IMR-90 (cell line): ENCODE measurements at regions not wholly inside any gene's neighbourhood (a gene's known extent, or its start where the extent isn't known, plus 50 kb on each side); places are given as distances from the start of the nearest gene placed in this dataset.

Experiments
- ATAC-seq: fragments of 200-7000 bp; cut with Tn5 transposase; 2 replicates; pipeline ENCODE4 v1.9.1; 2020; ENCODE audit warnings: low read depth, mild to moderate bottlenecking, moderate library complexity
- BruUV-seq: library from RNA; stranded (reverse); fragments of 400-500 nt; replicated peaks from 2 replicates; lab custom pipeline; 2021; lab: Mats Ljungman, UMichigan
- CTCF ChIA-PET: fragments of 300-600 bp; formaldehyde crosslinking; extraction: SDS; loops from one replicate; lab custom pipeline; 2021; ENCODE audit warnings: antibody characterized with exemption; lab: Yijun Ruan, JAX
- POLR2A ChIA-PET: fragments of 300-600 bp; sonication (Branson Sonifier 250); formaldehyde crosslinking; loops from one replicate; lab custom pipeline; 2022; ENCODE audit warnings: antibody characterized with exemption; ENCODE audit not compliant: unreplicated experiment; lab: Charles Lee
- DNase-seq: peaks from one replicate; pipeline ENCODE4 v3.0.0; 2013
- H2AFZ ChIP-seq: replicated peaks from 2 replicates; pipeline ENCODE3; 2013; ENCODE audit warnings: low read length, mild to moderate bottlenecking; ENCODE audit not compliant: poor library complexity
- H2AK5ac ChIP-seq: 2 replicates; pipeline ENCODE4 v1.6.1; 2013; ENCODE audit warnings: low read depth, low read length, inconsistent platforms
- H2AK9ac ChIP-seq: replicated peaks from 2 replicates; pipeline ENCODE3; 2013; ENCODE audit warnings: mild to moderate bottlenecking, low read depth, low read length, moderate library complexity; ENCODE audit not compliant: poor library complexity
- H2BK120ac ChIP-seq: 2 replicates; pipeline ENCODE4 v1.6.1; 2013; ENCODE audit warnings: low read depth, low read length, inconsistent platforms
- H2BK15ac ChIP-seq: 3 replicates; pipeline ENCODE4 v1.6.1; 2013; ENCODE audit warnings: low read depth, low read length, inconsistent platforms
- H2BK20ac ChIP-seq: 2 replicates; pipeline ENCODE4 v1.6.1; 2013; ENCODE audit warnings: low read depth, mild to moderate bottlenecking, inconsistent platforms, low read length, moderate library complexity
- H2BK5ac ChIP-seq: 2 replicates; pipeline ENCODE4 v1.6.1; 2013; ENCODE audit warnings: mild to moderate bottlenecking, low read depth, low read length, inconsistent platforms; ENCODE audit not compliant: poor library complexity, severe bottlenecking
- H3K14ac ChIP-seq: replicated peaks from 2 replicates; pipeline ENCODE4 v1.6.1; 2013; ENCODE audit warnings: low read depth, low read length, inconsistent platforms
- H3K18ac ChIP-seq: 2 replicates; pipeline ENCODE4 v1.6.1; 2013; ENCODE audit warnings: low read depth, low read length, control low read depth
- H3K23ac ChIP-seq: 2 replicates; pipeline ENCODE4 v1.6.1; 2013; ENCODE audit warnings: low read depth, low read length, inconsistent platforms
- H3K27ac ChIP-seq: 2 replicates; pipeline ENCODE4 v1.5.1; 2013; ENCODE audit warnings: mild to moderate bottlenecking, control low read depth, low read length; ENCODE audit not compliant: insufficient read depth
- H3K27me3 ChIP-seq: 2 replicates; pipeline ENCODE4 v1.6.1; 2013; ENCODE audit warnings: low read length; ENCODE audit not compliant: control insufficient read depth, insufficient read depth
- H3K36me3 ChIP-seq: 2 replicates; pipeline ENCODE4 v1.6.1; 2013; ENCODE audit warnings: low read length, mixed read lengths; ENCODE audit not compliant: control insufficient read depth, insufficient read depth
- H3K4ac ChIP-seq: 2 replicates; pipeline ENCODE4 v1.6.1; 2013; ENCODE audit warnings: low read depth, low read length, inconsistent platforms
- H3K4me1 ChIP-seq: 2 replicates; pipeline ENCODE4 v1.6.1; 2013; ENCODE audit warnings: low read length, mixed read lengths; ENCODE audit not compliant: control insufficient read depth, insufficient read depth
- H3K4me2 ChIP-seq: 2 replicates; pipeline ENCODE4 v1.6.1; 2013; ENCODE audit warnings: low read depth, mild to moderate bottlenecking, control low read depth, low read length, moderate library complexity
- H3K4me3 ChIP-seq: 2 replicates; pipeline ENCODE4 v1.5.1; 2013; ENCODE audit warnings: low read depth, mild to moderate bottlenecking, control low read depth, low read length, moderate library complexity; ENCODE audit not compliant: insufficient read depth
- H3K56ac ChIP-seq: 2 replicates; pipeline ENCODE4 v1.6.1; 2013; ENCODE audit warnings: low read length, inconsistent platforms; ENCODE audit not compliant: insufficient read depth; ENCODE audit errors: extremely low read depth
- H3K79me1 ChIP-seq, 2 experiments: 2 replicates each; pipeline ENCODE4 v1.6.1; 2013; ENCODE audit warnings: low read length in 2 of 2, inconsistent platforms in 1 of 2, low read depth in 1 of 2
- H3K9ac ChIP-seq: 2 replicates; pipeline ENCODE4 v1.6.1; 2013; ENCODE audit warnings: low read depth, low read length, control low read depth
- H3K9me1 ChIP-seq: 2 replicates; pipeline ENCODE4 v1.6.1; 2013; ENCODE audit warnings: low read length, inconsistent platforms; ENCODE audit not compliant: insufficient read depth
- H3K9me3 ChIP-seq: 2 replicates; pipeline ENCODE4 v1.6.1; 2013; ENCODE audit warnings: low read length; ENCODE audit not compliant: control insufficient read depth, insufficient read depth
- H4K20me1 ChIP-seq: 2 replicates; pipeline ENCODE4 v1.6.1; 2013; ENCODE audit warnings: low read length, inconsistent platforms; ENCODE audit not compliant: insufficient read depth
- H4K5ac ChIP-seq: 2 replicates; pipeline ENCODE4 v1.6.1; 2013; ENCODE audit warnings: mild to moderate bottlenecking, low read depth, low read length, control low read depth
- H4K8ac ChIP-seq, 2 experiments: 2 replicates each; pipeline ENCODE4 v1.6.1; 2013; ENCODE audit warnings: low read depth in 2 of 2, low read length in 2 of 2, control low read depth in 1 of 2, inconsistent platforms in 1 of 2
- H4K91ac ChIP-seq: 2 replicates; pipeline ENCODE4 v1.6.1; 2013; ENCODE audit warnings: low read depth, low read length, inconsistent platforms; ENCODE audit not compliant: insufficient read depth
- BHLHE40 ChIP-seq: fragments of 150-350 bp; IDR thresholded peaks from 2 replicates; pipeline ENCODE4 v1.6.1; 2016; ENCODE audit warnings: mild to moderate bottlenecking, low read depth, low read length
- CEBPB ChIP-seq: IDR thresholded peaks from 2 replicates; pipeline ENCODE4 v1.6.1; 2012; ENCODE audit warnings: low read depth, low read length, improper control_type of control experiment
- CHD1 ChIP-seq: IDR thresholded peaks from 2 replicates; pipeline ENCODE4 v1.6.1; 2012; ENCODE audit warnings: low read depth, low read length, improper control_type of control experiment
- FOS ChIP-seq: fragments of 150-350 bp; IDR thresholded peaks from 2 replicates; pipeline ENCODE4 v1.6.1; 2016; ENCODE audit warnings: low read depth, low read length
- MAFK ChIP-seq: IDR thresholded peaks from 2 replicates; pipeline ENCODE4 v1.6.1; 2012; ENCODE audit warnings: low read depth, low read length, improper control_type of control experiment
- MAZ ChIP-seq: IDR thresholded peaks from 2 replicates; pipeline ENCODE4 v1.6.1; 2012; ENCODE audit warnings: low read depth, mild to moderate bottlenecking, low read length, improper control_type of control experiment, moderate library complexity, borderline replicate concordance
- MXI1 ChIP-seq: IDR thresholded peaks from 2 replicates; pipeline ENCODE4 v1.6.1; 2012; ENCODE audit warnings: low read depth, mild to moderate bottlenecking, low read length, moderate library complexity, borderline replicate concordance
- NFE2L2 ChIP-seq: fragments of 150-350 bp; IDR thresholded peaks from 2 replicates; pipeline ENCODE4 v1.6.1; 2016; ENCODE audit warnings: low read depth, mild to moderate bottlenecking, low read length
- POLR2A ChIP-seq: IDR thresholded peaks from 2 replicates; pipeline ENCODE4 v1.6.1; 2012; ENCODE audit warnings: mild to moderate bottlenecking, low read depth, low read length
- RAD21 ChIP-seq: IDR thresholded peaks from 2 replicates; pipeline ENCODE4 v1.6.1; 2012; ENCODE audit warnings: low read length, improper control_type of control experiment
- RCOR1 ChIP-seq: IDR thresholded peaks from 2 replicates; pipeline ENCODE4 v1.6.1; 2012; ENCODE audit warnings: mild to moderate bottlenecking, low read length, improper control_type of control experiment; ENCODE audit not compliant: insufficient replicate concordance
- RFX5 ChIP-seq: IDR thresholded peaks from 2 replicates; pipeline ENCODE4 v1.8.0; 2012; ENCODE audit warnings: low read depth, mild to moderate bottlenecking, low read length, moderate library complexity
- SMC3 ChIP-seq: fragments of 150-350 bp; IDR thresholded peaks from 2 replicates; pipeline ENCODE4 v1.6.1; 2016; ENCODE audit warnings: low read depth, mild to moderate bottlenecking, antibody characterized with exemption, low read length, moderate library complexity
- USF2 ChIP-seq: fragments of 150-350 bp; IDR thresholded peaks from 2 replicates; pipeline ENCODE4 v1.6.1; 2017; ENCODE audit warnings: mild to moderate bottlenecking, antibody characterized with exemption, low read length, low read depth
- WGBS, 2 experiments: methylation state at CpG; one replicate each; pipeline versions ENCODE4 v1.1.5 to v1.1.7; 2013; ENCODE audit warnings: missing lambda C conversion rate in 2 of 2; ENCODE audit not compliant: insufficient read length in 1 of 2; ENCODE audit errors: extremely low coverage in 2 of 2; 5-methylcytosine and 5-hydroxymethylcytosine counted together
- dilution Hi-C: fragments of 300-500 bp; cut with HindIII; formaldehyde crosslinking; loops from one replicate; pipeline ENCODE4 v1.14.3; 2018; ENCODE audit warnings: low sequenced_read_pairs; ENCODE audit not compliant: unreplicated experiment
- in situ Hi-C: fragments of 300-500 bp; cut with MboI; formaldehyde crosslinking; loops from 3 replicates; pipeline ENCODE4 v1.14.3; 2019; ENCODE audit warnings: low sequenced_read_pairs, inconsistent platforms, mixed read lengths
- intact Hi-C: fragments of 100-400 bp; cut with micrococcal nuclease; formaldehyde crosslinking; loops from 2 replicates; pipeline ENCODE4 v1.10.0; 2022
- TF ChIP-seq, protein P1 (sequence below): conservative IDR thresholded peaks from 2 replicates; pipeline ENCODE4 v1.5.1; 2012; ENCODE audit warnings: mild to moderate bottlenecking, low read depth, low read length, improper control_type of control experiment

DNA sequence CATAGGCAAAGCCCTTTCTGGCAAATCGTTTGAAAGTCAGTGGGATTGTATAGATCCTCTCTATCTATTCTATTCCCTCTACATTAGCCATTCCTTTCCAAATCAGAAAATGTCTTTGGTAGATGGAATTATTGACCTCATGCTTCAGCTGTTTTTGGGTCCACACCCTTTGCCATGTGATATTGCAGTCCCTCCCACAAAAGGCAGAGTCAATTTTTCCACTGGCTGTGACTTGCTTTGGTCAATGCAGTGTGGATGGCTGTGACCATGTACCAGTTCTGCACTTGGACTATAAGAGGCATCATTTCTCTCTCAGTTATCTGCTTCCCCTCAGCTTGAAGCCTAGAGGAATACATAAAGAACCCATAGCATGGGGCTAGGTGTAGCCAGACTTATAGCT lies 332.9 kb downstream of the PTEN start:
- intact Hi-C loops: no loop called here
- CTCF ChIA-PET: interaction anchor here (0.7 kb wide), 1 partner anchor 27 kb away, joined by 3 read pairs; no protein-coding TSS in a partner anchor
- H3K4me1 ChIP-seq: peaks cover 2% of the 10 kb centered on the region; the same call in 1 of the 2 replicates

More for the DNA sequence above, 332.9 kb downstream of the PTEN start:
- no CpG with 5 or more reads among the region's 1 CpG for WGBS, 2 experiments
- Histone ChIP-seq H4K5ac (no peak overlapping the region; the same call in 1 of the 2 replicates), H3K4me2 (no peak overlapping the region), H3K4ac (no peak overlapping the region), H4K20me1 (no peaks in the 10 kb centered on the region), H3K14ac (no peak overlapping the region), H3K4me3 (no peak overlapping the region), H4K8ac (no peak overlapping the region), H3K9ac (no peak overlapping the region), H3K9me1 (no peaks in the 10 kb centered on the region), H3K79me1 (no peaks in the 10 kb centered on the region), H3K56ac (no peak overlapping the region), H3K27me3 (no peaks in the 10 kb centered on the region), H3K23ac (no peak overlapping the region), H3K18ac (no peak overlapping the region; the same call in 1 of the 2 replicates), H2BK120ac (no peak overlapping the region), H2AK9ac (no peak overlapping the region), H3K27ac (no peak overlapping the region), H2AFZ (no peak overlapping the region), H2AK5ac (no peak overlapping the region), H2BK15ac (no peak overlapping the region), H2BK20ac (no peak overlapping the region), H4K91ac (no peak overlapping the region), H3K9me3 (no peaks in the 10 kb centered on the region), H3K36me3 (no peaks in the 10 kb centered on the region), H2BK5ac (no peak overlapping the region)
- ATAC-seq (no peak), DNase-seq (no peak)
- POLR2A ChIA-PET: no interaction called here
- in situ Hi-C loops (no loop called here), dilution Hi-C loops (no loop called here)
- TF ChIP-seq MAZ (no peak), FOS (no peak), RAD21 (no peak), POLR2A (no peak), SMC3 (no peak), USF2 (no peak), MAFK (no peak), NFE2L2 (no peak), CHD1 (no peak), MXI1 (no peak), BHLHE40 (no peak), CEBPB (no peak), RFX5 (no peak), RCOR1 (no peak)
- TF ChIP-seq, protein P1, sequence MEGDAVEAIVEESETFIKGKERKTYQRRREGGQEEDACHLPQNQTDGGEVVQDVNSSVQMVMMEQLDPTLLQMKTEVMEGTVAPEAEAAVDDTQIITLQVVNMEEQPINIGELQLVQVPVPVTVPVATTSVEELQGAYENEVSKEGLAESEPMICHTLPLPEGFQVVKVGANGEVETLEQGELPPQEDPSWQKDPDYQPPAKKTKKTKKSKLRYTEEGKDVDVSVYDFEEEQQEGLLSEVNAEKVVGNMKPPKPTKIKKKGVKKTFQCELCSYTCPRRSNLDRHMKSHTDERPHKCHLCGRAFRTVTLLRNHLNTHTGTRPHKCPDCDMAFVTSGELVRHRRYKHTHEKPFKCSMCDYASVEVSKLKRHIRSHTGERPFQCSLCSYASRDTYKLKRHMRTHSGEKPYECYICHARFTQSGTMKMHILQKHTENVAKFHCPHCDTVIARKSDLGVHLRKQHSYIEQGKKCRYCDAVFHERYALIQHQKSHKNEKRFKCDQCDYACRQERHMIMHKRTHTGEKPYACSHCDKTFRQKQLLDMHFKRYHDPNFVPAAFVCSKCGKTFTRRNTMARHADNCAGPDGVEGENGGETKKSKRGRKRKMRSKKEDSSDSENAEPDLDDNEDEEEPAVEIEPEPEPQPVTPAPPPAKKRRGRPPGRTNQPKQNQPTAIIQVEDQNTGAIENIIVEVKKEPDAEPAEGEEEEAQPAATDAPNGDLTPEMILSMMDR: no peak
- no TSS peak for BruUV-seq
